ACHN (cell line): ENCODE measurements at regions not wholly inside any gene's neighbourhood (a gene's known extent, or its start where the extent isn't known, plus 50 kb on each side); places are given as distances from the start of the nearest gene placed in this dataset.

Experiments
- DNase-seq: peaks from one replicate; pipeline ENCODE4 v3.0.0-alpha.2; 2015
- in situ Hi-C: cut with HindIII; loops from 2 replicates; pipeline ENCODE4 v1.10.0; 2017; ENCODE audit warnings: low sequenced_read_pairs, low pct_ligation_motif_present, low pct_unique_long_range_greater_than_20kb

- in situ Hi-C loops, result no loop called here
Measured at GRCh38 chr7:148950806-148951205, 66.7 kb upstream of the EZH2 start.

GRCh38 chr7:148944935-148945934 is 61.1 kb upstream of the EZH2 start:
- in situ Hi-C loops, result no loop called here
- peak; percentile 32 for DNase-seq

More at GRCh38 chr7:148950806-148951205, 66.7 kb upstream of the EZH2 start:
- DNase-seq, result no peak

- DNase-seq, result peak; percentile 92
- in situ Hi-C loops, result no loop called here
Measured at GRCh38 chr7:148941598-148942275, 57.6 kb upstream of the EZH2 start.

GRCh38 chr7:148940702-148941597 is 56.9 kb upstream of the EZH2 start:
- in situ Hi-C loops, result no loop called here
- peak; percentile 88 for DNase-seq

GRCh38 chr7:148939128-148939755 is 55.2 kb upstream of the EZH2 start:
- no peak for DNase-seq

GRCh38 chr7:148935451-148935850 is 51.4 kb upstream of the EZH2 start:
- in situ Hi-C loops, result no loop called here

More at GRCh38 chr7:148939128-148939755, 55.2 kb upstream of the EZH2 start:
- in situ Hi-C loops, result no loop called here

More at GRCh38 chr7:148935451-148935850, 51.4 kb upstream of the EZH2 start:
- DNase-seq, result no peak
